ENCODE measurements at regions not wholly inside any gene's neighbourhood (a gene's known extent, or its start where the extent isn't known, plus 50 kb on each side); places are given as distances from the start of the nearest gene placed in this dataset.

- POLR2A ChIA-PET: no interaction called here
- ATAC-seq (ENCODE audit: poor library complexity) (no peak), DNase-seq (no peak)
- CTCF ChIA-PET: no interaction called here
- intact Hi-C loops (cut with DNase I, micrococcal nuclease): no loop called here
- H3K9me3 Mint-ChIP-seq: peaks cover 4% of the 10 kb centered on the region
- Histone ChIP-seq H3K36me3 (ENCODE audit: insufficient read depth, low read length) (no peaks in the 10 kb centered on the region), H3K9me3 (ENCODE audit: control insufficient read depth in 1 of 2, insufficient read depth in 1 of 2, low read length in 2 of 2) (no peaks in the 10 kb centered on the region), H3K27ac (ENCODE audit: low read depth in 1 of 2, low read length in 2 of 2) (no peak overlapping the region), H3K4me1 (ENCODE audit: insufficient read depth, low read length) (no peaks in the 10 kb centered on the region), H3K4me3 (ENCODE audit: low read length) (no peak overlapping the region), H3K27me3 (ENCODE audit: control insufficient read depth in 1 of 2, insufficient read depth in 2 of 2, low read length in 2 of 2) (no peaks in the 10 kb centered on the region)
- H3K4me3 Mint-ChIP-seq: no peak overlapping the region
- TF ChIP-seq CTCF (IDR thresholded peaks at IDR 0.05): no peak
- no peaks in the 10 kb centered on the region for H3K4me1 Mint-ChIP-seq (ENCODE audit: low read depth)
- H3K27ac Mint-ChIP-seq: no peak overlapping the region
- no peaks in the 10 kb centered on the region for H3K36me3 Mint-ChIP-seq (ENCODE audit: low read depth)
- no peaks in the 10 kb centered on the region for H3K27me3 Mint-ChIP-seq
These were observed 521.2 kb downstream of the NYAP2 start for GRCh38 chr2:225920621-225921220.

DNA sequence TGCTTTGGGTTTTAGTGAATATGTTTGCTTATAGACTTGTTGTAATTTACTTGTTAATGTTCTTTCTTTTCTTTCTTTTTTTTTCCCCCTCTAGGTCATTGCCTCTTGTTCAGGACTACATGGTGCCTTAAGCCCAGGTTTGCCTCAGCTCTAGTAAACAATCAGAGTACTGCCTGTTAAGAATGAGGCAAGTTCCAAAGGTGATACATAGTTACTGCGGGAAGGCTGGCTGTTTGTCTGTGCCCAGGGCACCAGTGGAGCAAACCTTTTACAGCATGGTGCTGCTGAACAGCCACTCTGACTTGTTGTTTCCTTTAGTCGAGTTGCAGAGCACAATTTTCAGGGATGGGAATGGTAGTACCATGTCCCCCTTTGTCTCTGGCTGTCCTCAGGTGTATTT lies 517.2 kb downstream of the NYAP2 start:
- intact Hi-C loops (cut with DNase I, micrococcal nuclease): no loop called here
- peaks cover 4% of the 10 kb centered on the region for H3K9me3 Mint-ChIP-seq
- H3K36me3 Mint-ChIP-seq (ENCODE audit: low read depth): no peaks in the 10 kb centered on the region
- ChIA-PET POLR2A (no interaction called here), CTCF (no interaction called here)
- Histone ChIP-seq H3K36me3 (ENCODE audit: insufficient read depth, low read length) (no peaks in the 10 kb centered on the region), H3K27ac (ENCODE audit: low read depth in 1 of 2, low read length in 2 of 2) (no peak overlapping the region), H3K4me3 (ENCODE audit: low read length) (no peak overlapping the region), H3K27me3 (ENCODE audit: control insufficient read depth in 1 of 2, insufficient read depth in 2 of 2, low read length in 2 of 2) (no peaks in the 10 kb centered on the region), H3K4me1 (ENCODE audit: insufficient read depth, low read length) (no peaks in the 10 kb centered on the region), H3K9me3 (ENCODE audit: control insufficient read depth in 1 of 2, insufficient read depth in 1 of 2, low read length in 2 of 2) (no peaks in the 10 kb centered on the region)
- DNase-seq: no peak
- no peak overlapping the region for H3K4me3 Mint-ChIP-seq
- H3K27me3 Mint-ChIP-seq: no peaks in the 10 kb centered on the region
- no peak for TF ChIP-seq CTCF (IDR thresholded peaks at IDR 0.05)
- no peak for ATAC-seq (ENCODE audit: poor library complexity)
- H3K4me1 Mint-ChIP-seq (ENCODE audit: low read depth): no peaks in the 10 kb centered on the region
- no peak overlapping the region for H3K27ac Mint-ChIP-seq

DNA sequence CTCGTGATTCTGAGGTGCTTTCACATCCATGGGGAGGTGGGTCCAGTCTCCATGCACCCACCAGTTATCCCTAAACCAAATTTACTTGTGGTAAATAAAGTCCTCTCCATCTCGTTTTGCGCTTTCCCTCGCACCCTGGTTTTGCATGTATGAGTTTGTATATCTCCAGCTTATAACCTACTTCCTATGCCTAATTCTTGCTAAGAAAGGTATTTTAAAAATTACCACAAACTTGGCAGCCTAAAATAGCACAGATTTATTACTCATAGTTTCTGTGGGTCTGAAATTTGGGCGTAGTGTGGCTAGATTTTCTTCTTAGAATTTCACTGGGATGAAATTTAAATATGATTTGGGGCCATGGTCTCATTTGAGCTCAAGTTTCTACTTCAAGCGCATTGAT lies 511.5 kb downstream of the NYAP2 start:
- CTCF ChIA-PET: no interaction called here
- ATAC-seq (ENCODE audit: poor library complexity): no peak
- POLR2A ChIA-PET: no interaction called here

More for the DNA sequence above, 511.5 kb downstream of the NYAP2 start:
- no peak for DNase-seq
- Histone ChIP-seq H3K9me3 (ENCODE audit: control insufficient read depth in 1 of 2, insufficient read depth in 1 of 2, low read length in 2 of 2) (no peaks in the 10 kb centered on the region), H3K27ac (ENCODE audit: low read depth in 1 of 2, low read length in 2 of 2) (no peak overlapping the region), H3K36me3 (ENCODE audit: insufficient read depth, low read length) (no peaks in the 10 kb centered on the region), H3K4me1 (ENCODE audit: insufficient read depth, low read length) (no peaks in the 10 kb centered on the region), H3K4me3 (ENCODE audit: low read length) (no peak overlapping the region), H3K27me3 (ENCODE audit: control insufficient read depth in 1 of 2, insufficient read depth in 2 of 2, low read length in 2 of 2) (no peaks in the 10 kb centered on the region)
- Mint-ChIP-seq H3K27ac (no peak overlapping the region), H3K4me1 (ENCODE audit: low read depth) (no peaks in the 10 kb centered on the region), H3K27me3 (no peaks in the 10 kb centered on the region), H3K4me3 (no peak overlapping the region), H3K9me3 (peaks cover under 1% of the 10 kb centered on the region), H3K36me3 (ENCODE audit: low read depth) (no peaks in the 10 kb centered on the region)
- intact Hi-C loops (cut with DNase I, micrococcal nuclease): no loop called here
- no peak for TF ChIP-seq CTCF (IDR thresholded peaks at IDR 0.05)
